WTC11 (cell line): ENCODE measurements at regions not wholly inside any gene's neighbourhood (a gene's known extent, or its start where the extent isn't known, plus 50 kb on each side); places are given as distances from the start of the nearest gene placed in this dataset.

Experiments used
- ATF3 ChIP-seq: sonication (generic); formaldehyde crosslinking; conservative IDR thresholded peaks from 2 replicates; pipeline ENCODE4 v1.8.1; 2022; ENCODE audit warnings: mild to moderate bottlenecking, missing genetic modification reagents
- CTCF ChIP-seq: fragments of 200-600 bp; IDR thresholded peaks from 2 replicates; pipeline ENCODE4 v1.8.0; 2022; ENCODE audit warnings: antibody characterized with exemption
- ELF4 ChIP-seq: sonication (generic); formaldehyde crosslinking; IDR thresholded peaks from 2 replicates; pipeline ENCODE4 v1.8.1; 2022; ENCODE audit warnings: low read depth, mild to moderate bottlenecking, moderate library complexity, missing genetic modification reagents
- TF ChIP-seq, protein P1 (sequence below): sonication (generic); formaldehyde crosslinking; IDR thresholded peaks from 2 replicates; pipeline ENCODE4 v1.8.1; 2022; ENCODE audit warnings: mild to moderate bottlenecking, missing genetic modification reagents, moderate library complexity, borderline replicate concordance

GRCh38 chr3:144128108-144128892, 156.7 kb downstream of the DIPK2A start:
- TF ChIP-seq, protein P1, sequence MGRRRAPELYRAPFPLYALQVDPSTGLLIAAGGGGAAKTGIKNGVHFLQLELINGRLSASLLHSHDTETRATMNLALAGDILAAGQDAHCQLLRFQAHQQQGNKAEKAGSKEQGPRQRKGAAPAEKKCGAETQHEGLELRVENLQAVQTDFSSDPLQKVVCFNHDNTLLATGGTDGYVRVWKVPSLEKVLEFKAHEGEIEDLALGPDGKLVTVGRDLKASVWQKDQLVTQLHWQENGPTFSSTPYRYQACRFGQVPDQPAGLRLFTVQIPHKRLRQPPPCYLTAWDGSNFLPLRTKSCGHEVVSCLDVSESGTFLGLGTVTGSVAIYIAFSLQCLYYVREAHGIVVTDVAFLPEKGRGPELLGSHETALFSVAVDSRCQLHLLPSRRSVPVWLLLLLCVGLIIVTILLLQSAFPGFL, result no peak
- TF ChIP-seq CTCF (no peak), ATF3 (CRISPR knock-in tag) (no peak), ELF4 (CRISPR knock-in tag) (no peak)
